CD14-positive monocyte (primary cell): ENCODE measurements at regions not wholly inside any gene's neighbourhood (a gene's known extent, or its start where the extent isn't known, plus 50 kb on each side); places are given as distances from the start of the nearest gene placed in this dataset.

Source experiments
- DNase-seq, 3 donors: peaks; one replicate each; pipeline ENCODE4 v3.0.0-alpha.2; 2011 to 2022
- H2AFZ ChIP-seq: 2 replicates; pipeline ENCODE4 v1.6.0; 2012; ENCODE audit warnings: mild to moderate bottlenecking, low read depth, low read length, inconsistent platforms; ENCODE audit not compliant: insufficient read depth, poor library complexity, severe bottlenecking
- H3K27ac ChIP-seq, 2 donors: 1 replicate in 1 of 2; 2 replicates in 1 of 2; pipeline ENCODE4 v1.5.1; 2012 to 2013; ENCODE audit warnings: low read length in 2 of 2, control low read depth in 1 of 2, inconsistent platforms in 1 of 2, low read depth in 1 of 2, mild to moderate bottlenecking in 1 of 2
- H3K27me3 ChIP-seq, 2 donors: one replicate each; pipeline versions ENCODE4 v1.6.0 to v1.6.1; 2011 to 2013; ENCODE audit warnings: low read length in 2 of 2; ENCODE audit not compliant: control insufficient read depth in 2 of 2, insufficient read depth in 2 of 2
- H3K36me3 ChIP-seq, 2 donors: replicated peaks in 1 of 2; 1 replicate in 1 of 2; 2 replicates in 1 of 2; pipeline versions ENCODE4 v1.5.1 to v1.6.1; 2012 to 2013; ENCODE audit warnings: low read length in 2 of 2, control low read depth in 1 of 2, inconsistent platforms in 1 of 2, mild to moderate bottlenecking in 1 of 2; ENCODE audit not compliant: insufficient read depth in 2 of 2, control insufficient read depth in 1 of 2
- H3K4me1 ChIP-seq, 2 donors: 1 replicate in 1 of 2; 2 replicates in 1 of 2; pipeline versions ENCODE4 v1.5.1 to v1.6.1; 2012 to 2013; ENCODE audit warnings: low read length in 2 of 2, control low read depth in 1 of 2, inconsistent platforms in 1 of 2, mild to moderate bottlenecking in 1 of 2, moderate library complexity in 1 of 2; ENCODE audit not compliant: insufficient read depth in 2 of 2, control insufficient read depth in 1 of 2
- H3K4me2 ChIP-seq: replicated peaks from 2 replicates; pipeline ENCODE3; 2012; ENCODE audit warnings: low read length, moderate library complexity, mild to moderate bottlenecking; ENCODE audit not compliant: poor library complexity, severe bottlenecking; ENCODE audit errors: extremely low read depth
- H3K4me3 ChIP-seq, 3 experiments: fragments of 200-600 bp in 1 of 3; sonication (generic) in 1 of 3; replicated peaks in 1 of 3; 1 replicate in 2 of 3; 2 replicates in 1 of 3; pipeline ENCODE4 v1.5.1; 2011 to 2013; ENCODE audit warnings: low read length in 3 of 3, mild to moderate bottlenecking in 3 of 3, control low read depth in 2 of 3, low read depth in 2 of 3, inconsistent platforms in 1 of 3, moderate library complexity in 1 of 3
- H3K79me2 ChIP-seq: 2 replicates; pipeline ENCODE4 v1.6.0; 2012; ENCODE audit warnings: mild to moderate bottlenecking, control low read depth, inconsistent platforms, low read length, moderate library complexity; ENCODE audit not compliant: insufficient read depth
- H3K9ac ChIP-seq: 2 replicates; pipeline ENCODE4 v1.6.0; 2017; ENCODE audit warnings: low read length, mild to moderate bottlenecking; ENCODE audit not compliant: insufficient read depth, poor library complexity, severe bottlenecking
- H3K9me3 ChIP-seq, 2 donors: replicated peaks in 1 of 2; 1 replicate in 1 of 2; 2 replicates in 1 of 2; pipeline versions ENCODE4 v1.5.1 to v1.6.1; 2012 to 2013; ENCODE audit warnings: low read length in 2 of 2, control low read depth in 1 of 2; ENCODE audit not compliant: control insufficient read depth in 1 of 2, insufficient read depth in 1 of 2
- H4K20me1 ChIP-seq: 2 replicates; pipeline ENCODE4 v1.6.0; 2012; ENCODE audit warnings: mild to moderate bottlenecking, low read length, control low read depth, moderate library complexity; ENCODE audit not compliant: insufficient read depth
- H3K27ac Mint-ChIP-seq, 7 donors: one replicate each; pipeline ENCODE4 v1.8.0; 2020; ENCODE audit warnings: mild to moderate bottlenecking in 7 of 7, mixed read lengths in 7 of 7, moderate library complexity in 6 of 7, inconsistent platforms in 2 of 7
- H3K27me3 Mint-ChIP-seq, 3 donors: one replicate each; pipeline ENCODE4 v1.8.0; 2021 to 2022; ENCODE audit warnings: low read depth in 3 of 3, mild to moderate bottlenecking in 3 of 3, mixed read lengths in 3 of 3, moderate library complexity in 3 of 3, inconsistent platforms in 1 of 3
- H3K36me3 Mint-ChIP-seq, 2 donors: one replicate each; pipeline ENCODE4 v1.8.0; 2020; ENCODE audit warnings: mixed read lengths in 2 of 2, inconsistent platforms in 1 of 2, mild to moderate bottlenecking in 1 of 2
- H3K4me1 Mint-ChIP-seq: one replicate; pipeline ENCODE4 v1.8.0; 2020; ENCODE audit warnings: mild to moderate bottlenecking, mixed read lengths
- H3K4me3 Mint-ChIP-seq, 2 donors: one replicate each; pipeline ENCODE4 v1.8.0; 2020; ENCODE audit warnings: mild to moderate bottlenecking in 2 of 2, mixed read lengths in 2 of 2, moderate library complexity in 1 of 2
- H3K9me3 Mint-ChIP-seq, 7 donors: one replicate each; pipeline ENCODE4 v1.8.0; 2020 to 2022; ENCODE audit warnings: mixed read lengths in 7 of 7, mild to moderate bottlenecking in 6 of 7, moderate library complexity in 6 of 7, inconsistent platforms in 2 of 7
- WGBS: methylation state at CpG from one replicate; pipeline ENCODE4 v1.1.5; 2013; ENCODE audit warnings: missing lambda C conversion rate; ENCODE audit not compliant: insufficient coverage; 5-methylcytosine and 5-hydroxymethylcytosine counted together
- intact Hi-C, 2 donors: fragments of 100-400 bp; cut with micrococcal nuclease; formaldehyde crosslinking; loops; one replicate each; pipeline versions ENCODE4 v1.15.0 to v1.15.1; 2023
- TF ChIP-seq, protein P1 (sequence below): fragments of 200-600 bp; IDR thresholded peaks from one replicate; pipeline ENCODE4 v1.8.0; 2022; ENCODE audit warnings: antibody characterized with exemption, mild to moderate bottlenecking

DNA sequence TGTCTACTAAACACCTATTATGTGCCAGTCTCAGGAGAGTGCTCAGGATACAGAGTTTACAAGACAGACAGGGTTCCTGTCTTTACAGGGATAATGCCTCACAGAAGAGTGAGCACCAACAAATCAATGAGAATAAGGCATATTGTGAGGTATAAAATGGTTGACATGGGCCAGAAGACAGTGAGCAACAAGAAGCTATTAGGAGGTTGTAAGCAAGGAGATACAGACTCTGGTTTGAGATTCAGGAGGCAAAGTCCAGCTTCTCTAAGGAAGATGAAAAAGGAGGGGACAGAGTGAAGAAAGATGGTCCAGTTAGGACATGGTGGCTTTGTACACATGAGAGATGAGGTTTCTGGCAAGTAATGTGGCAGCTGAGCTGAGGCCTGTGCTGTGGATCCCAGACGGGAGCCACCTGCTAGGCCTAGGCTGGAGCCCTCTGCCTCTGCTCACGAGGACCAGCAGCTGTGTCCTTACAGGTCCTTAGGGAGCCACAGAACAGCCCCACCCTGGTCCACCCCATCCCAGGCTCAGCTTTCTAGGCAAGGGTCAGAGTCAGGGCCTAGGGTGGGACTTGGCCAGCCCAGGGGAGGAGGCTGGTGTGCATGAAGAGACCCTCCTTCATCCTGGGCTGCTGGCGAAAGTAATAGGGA is 110.5 kb downstream of the ZNF280B start:
- no peaks in the 10 kb centered on the region for H3K4me1 Mint-ChIP-seq
- intact Hi-C loops: loop anchor here in 1 of 2 donors (5.0 kb wide), 1 partner anchor 46 kb away; no protein-coding TSS in a partner anchor
- H3K4me2 ChIP-seq: no peak overlapping the region
- DNase-seq: no peak
- no peaks in the 10 kb centered on the region for H4K20me1 ChIP-seq
- TF ChIP-seq, protein P1, sequence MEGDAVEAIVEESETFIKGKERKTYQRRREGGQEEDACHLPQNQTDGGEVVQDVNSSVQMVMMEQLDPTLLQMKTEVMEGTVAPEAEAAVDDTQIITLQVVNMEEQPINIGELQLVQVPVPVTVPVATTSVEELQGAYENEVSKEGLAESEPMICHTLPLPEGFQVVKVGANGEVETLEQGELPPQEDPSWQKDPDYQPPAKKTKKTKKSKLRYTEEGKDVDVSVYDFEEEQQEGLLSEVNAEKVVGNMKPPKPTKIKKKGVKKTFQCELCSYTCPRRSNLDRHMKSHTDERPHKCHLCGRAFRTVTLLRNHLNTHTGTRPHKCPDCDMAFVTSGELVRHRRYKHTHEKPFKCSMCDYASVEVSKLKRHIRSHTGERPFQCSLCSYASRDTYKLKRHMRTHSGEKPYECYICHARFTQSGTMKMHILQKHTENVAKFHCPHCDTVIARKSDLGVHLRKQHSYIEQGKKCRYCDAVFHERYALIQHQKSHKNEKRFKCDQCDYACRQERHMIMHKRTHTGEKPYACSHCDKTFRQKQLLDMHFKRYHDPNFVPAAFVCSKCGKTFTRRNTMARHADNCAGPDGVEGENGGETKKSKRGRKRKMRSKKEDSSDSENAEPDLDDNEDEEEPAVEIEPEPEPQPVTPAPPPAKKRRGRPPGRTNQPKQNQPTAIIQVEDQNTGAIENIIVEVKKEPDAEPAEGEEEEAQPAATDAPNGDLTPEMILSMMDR: no peak
- H3K9ac ChIP-seq: no peak overlapping the region
- H3K27ac Mint-ChIP-seq: no peak overlapping the region
- peaks cover 0 to 8% (median 3%) of the 10 kb centered on the region in 3 donors for H3K27me3 Mint-ChIP-seq
- H3K4me1 ChIP-seq: no peaks in the 10 kb centered on the region
- WGBS: no CpG with 5 or more reads among the region's 3 CpGs
- H3K27me3 ChIP-seq: no peaks in the 10 kb centered on the region
- H3K4me3 Mint-ChIP-seq: no peak overlapping the region
- no peaks in the 10 kb centered on the region for H3K36me3 ChIP-seq
- no peaks in the 10 kb centered on the region for H3K9me3 ChIP-seq
- peaks cover 0 to 4% (median 2%) of the 10 kb centered on the region in 7 donors for H3K9me3 Mint-ChIP-seq
- no peaks in the 10 kb centered on the region for H3K36me3 Mint-ChIP-seq
- no peaks in the 10 kb centered on the region for H3K79me2 ChIP-seq
- H3K4me3 ChIP-seq: no peak overlapping the region
- no peak overlapping the region for H2AFZ ChIP-seq
- no peak overlapping the region for H3K27ac ChIP-seq

- H2AFZ ChIP-seq: no peak overlapping the region
Measured at GRCh38 chr22:22398530-22399327, 109.8 kb downstream of the ZNF280B start.

More at GRCh38 chr22:22398530-22399327, 109.8 kb downstream of the ZNF280B start:
- H3K27ac Mint-ChIP-seq: no peak overlapping the region
- H3K4me1 ChIP-seq: no peaks in the 10 kb centered on the region
- DNase-seq: no peak
- H3K27me3 Mint-ChIP-seq: peaks cover 0 to 8% (median 3%) of the 10 kb centered on the region in 3 donors
- no peaks in the 10 kb centered on the region for H3K36me3 Mint-ChIP-seq
- H3K4me3 ChIP-seq: no peak overlapping the region
- H3K4me2 ChIP-seq: no peak overlapping the region
- H3K9me3 ChIP-seq: no peaks in the 10 kb centered on the region
- H3K9me3 Mint-ChIP-seq: peaks cover 0 to 2% (median 0%) of the 10 kb centered on the region in 7 donors
- WGBS: 100% methylated on average over 1 of the region's 5 CpGs
- no peak overlapping the region for H3K4me3 Mint-ChIP-seq
- no peaks in the 10 kb centered on the region for H3K36me3 ChIP-seq
- intact Hi-C loops: loop anchor here in 1 of 2 donors (5.0 kb wide), 1 partner anchor 46 kb away; no protein-coding TSS in a partner anchor
- no peak overlapping the region for H3K27ac ChIP-seq
- no peaks in the 10 kb centered on the region for H3K79me2 ChIP-seq
- H3K9ac ChIP-seq: no peak overlapping the region
- H3K4me1 Mint-ChIP-seq: no peaks in the 10 kb centered on the region
- H4K20me1 ChIP-seq: no peaks in the 10 kb centered on the region
- H3K27me3 ChIP-seq: no peaks in the 10 kb centered on the region
- TF ChIP-seq, protein P1: no peak
